Activated naive CD8-positive, alpha-beta T cell treated with anti-CD3 and anti-CD28 coated beads, Interleukin-2, amount 50 U/mL, for 24 hours (primary cell): ENCODE measurements at regions not wholly inside any gene's neighbourhood (a gene's known extent, or its start where the extent isn't known, plus 50 kb on each side); places are given as distances from the start of the nearest gene placed in this dataset.

ENCODE experiments used
- ATAC-seq: fragments of 150-1000 bp; cut with Tn5 transposase; one replicate; pipeline ENCODE4 v1.10.0; 2021
- DNase-seq: peaks from one replicate; pipeline ENCODE4 v3.0.0; 2021
- H3K27ac Mint-ChIP-seq: one replicate; pipeline ENCODE4 v1.8.0; 2021; ENCODE audit warnings: mild to moderate bottlenecking, mixed read lengths
- H3K27me3 Mint-ChIP-seq: one replicate; pipeline ENCODE4 v1.8.0; 2021; ENCODE audit warnings: mixed read lengths
- H3K36me3 Mint-ChIP-seq: one replicate; pipeline ENCODE4 v1.8.0; 2021; ENCODE audit warnings: low read depth, mixed read lengths
- H3K4me1 Mint-ChIP-seq: one replicate; pipeline ENCODE4 v1.8.0; 2021; ENCODE audit warnings: mixed read lengths
- H3K4me3 Mint-ChIP-seq: one replicate; pipeline ENCODE4 v1.8.0; 2021; ENCODE audit warnings: mild to moderate bottlenecking, moderate library complexity, mixed read lengths
- H3K9me3 Mint-ChIP-seq: one replicate; pipeline ENCODE4 v1.8.0; 2021; ENCODE audit warnings: mixed read lengths

GRCh38 chr4:67091673-67092072, 453.6 kb downstream of the CENPC start:
- no peaks in the 10 kb centered on the region for H3K9me3 Mint-ChIP-seq
- H3K27ac Mint-ChIP-seq = no peak overlapping the region
- ATAC-seq (no peak), DNase-seq (no peak)
- no peaks in the 10 kb centered on the region for H3K36me3 Mint-ChIP-seq
- H3K27me3 Mint-ChIP-seq = no peaks in the 10 kb centered on the region
- H3K4me1 Mint-ChIP-seq = no peaks in the 10 kb centered on the region
- no peak overlapping the region for H3K4me3 Mint-ChIP-seq

- Mint-ChIP-seq H3K4me3 (no peak overlapping the region), H3K27me3 (no peaks in the 10 kb centered on the region), H3K9me3 (no peaks in the 10 kb centered on the region), H3K4me1 (no peaks in the 10 kb centered on the region), H3K36me3 (no peaks in the 10 kb centered on the region), H3K27ac (no peak overlapping the region)
- DNase-seq = peak; percentile 42
- ATAC-seq = no peak
These were observed 457.4 kb downstream of the CENPC start for GRCh38 chr4:67087897-67088296.

DNA sequence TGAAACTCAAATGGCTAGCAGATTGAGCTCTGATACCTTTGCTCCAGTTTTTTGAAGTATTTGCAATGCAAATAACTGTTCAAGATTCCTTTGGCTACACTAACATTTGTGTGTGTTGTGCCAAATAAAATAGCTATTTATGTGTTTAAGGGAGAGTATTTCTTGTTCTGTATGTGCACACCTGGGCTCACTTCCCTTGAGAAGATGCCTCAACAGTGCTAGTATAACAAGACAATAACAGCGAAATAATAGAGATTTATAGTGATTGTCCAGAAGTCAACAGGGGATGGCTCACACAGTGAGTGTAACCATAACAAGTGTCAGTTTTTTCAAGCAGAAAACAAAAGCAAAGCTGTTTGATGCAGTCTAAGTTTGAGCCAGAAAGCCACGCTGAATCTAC, 460.5 kb downstream of the CENPC start:
- no peaks in the 10 kb centered on the region for H3K4me1 Mint-ChIP-seq
- H3K9me3 Mint-ChIP-seq = no peaks in the 10 kb centered on the region
- no peak overlapping the region for H3K4me3 Mint-ChIP-seq
- DNase-seq (no peak), ATAC-seq (no peak)
- no peaks in the 10 kb centered on the region for H3K36me3 Mint-ChIP-seq
- no peak overlapping the region for H3K27ac Mint-ChIP-seq
- no peaks in the 10 kb centered on the region for H3K27me3 Mint-ChIP-seq

DNA sequence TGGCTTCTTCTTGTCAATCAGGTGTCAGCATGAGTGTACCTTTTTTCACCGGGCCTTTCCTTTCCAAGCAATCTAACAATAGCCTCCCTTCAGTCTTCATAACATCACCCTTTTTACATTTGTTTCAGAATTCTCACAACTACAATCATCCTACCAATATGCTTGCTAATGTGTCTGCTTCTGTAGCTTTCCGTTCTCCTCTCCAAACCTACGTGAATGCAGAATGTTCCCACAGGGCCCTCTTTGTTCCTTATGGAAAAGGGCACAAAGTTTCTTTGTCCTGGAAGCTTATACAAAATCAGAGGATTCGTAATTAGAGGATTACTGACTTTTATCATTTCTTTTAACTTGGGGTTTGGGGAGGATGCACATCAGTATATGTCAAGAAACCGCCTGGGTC, 461.8 kb downstream of the CENPC start:
- Mint-ChIP-seq H3K36me3 (no peaks in the 10 kb centered on the region), H3K4me3 (no peak overlapping the region), H3K27ac (no peak overlapping the region)

GRCh38 chr4:67082746-67083145, 462.6 kb downstream of the CENPC start:
- H3K4me3 Mint-ChIP-seq = no peak overlapping the region
- no peak for ATAC-seq
- H3K36me3 Mint-ChIP-seq = no peaks in the 10 kb centered on the region
- no peaks in the 10 kb centered on the region for H3K9me3 Mint-ChIP-seq
- no peak overlapping the region for H3K27ac Mint-ChIP-seq
- H3K4me1 Mint-ChIP-seq = no peaks in the 10 kb centered on the region
- H3K27me3 Mint-ChIP-seq = no peaks in the 10 kb centered on the region
- no peak for DNase-seq

More for the DNA sequence above, 461.8 kb downstream of the CENPC start:
- ATAC-seq = no peak
- Mint-ChIP-seq H3K4me1 (no peaks in the 10 kb centered on the region), H3K27me3 (no peaks in the 10 kb centered on the region), H3K9me3 (no peaks in the 10 kb centered on the region)
- DNase-seq = no peak

GRCh38 chr4:67080046-67080557, 465.2 kb downstream of the CENPC start:
- ATAC-seq (no peak), DNase-seq (no peak)
- Mint-ChIP-seq H3K36me3 (no peaks in the 10 kb centered on the region), H3K4me3 (no peak overlapping the region), H3K27me3 (no peaks in the 10 kb centered on the region), H3K4me1 (no peaks in the 10 kb centered on the region), H3K9me3 (no peaks in the 10 kb centered on the region), H3K27ac (no peak overlapping the region)

DNA sequence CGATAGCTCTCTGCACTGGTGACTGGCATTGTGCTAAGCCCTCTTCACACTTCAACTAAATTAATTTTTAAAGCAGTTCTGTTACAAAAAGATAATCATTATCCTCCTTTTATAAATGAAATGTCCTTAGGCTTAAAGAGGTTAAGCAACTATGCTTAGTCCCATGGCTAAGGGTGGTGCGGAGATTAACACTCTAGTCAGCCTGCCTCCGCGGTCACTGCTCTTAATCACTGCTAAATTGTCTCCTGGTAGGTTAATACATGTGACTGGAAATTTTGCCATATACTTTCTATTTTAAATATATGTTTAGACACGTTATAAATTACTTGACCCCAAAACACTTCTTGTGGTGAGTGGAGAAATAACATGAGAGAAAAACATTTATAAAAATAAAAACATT, 473.7 kb downstream of the CENPC start:
- Mint-ChIP-seq H3K27me3 (no peaks in the 10 kb centered on the region), H3K36me3 (no peaks in the 10 kb centered on the region), H3K27ac (no peak overlapping the region), H3K9me3 (peaks cover 12% of the 10 kb centered on the region), H3K4me1 (no peaks in the 10 kb centered on the region), H3K4me3 (no peak overlapping the region)
- ATAC-seq (no peak), DNase-seq (no peak)

GRCh38 chr4:67055319-67055718, 490.0 kb downstream of the CENPC start:
- ATAC-seq = no peak
- Mint-ChIP-seq H3K4me3 (no peak overlapping the region), H3K27me3 (no peaks in the 10 kb centered on the region), H3K9me3 (no peaks in the 10 kb centered on the region), H3K36me3 (no peaks in the 10 kb centered on the region), H3K4me1 (no peaks in the 10 kb centered on the region), H3K27ac (no peak overlapping the region)
- no peak for DNase-seq

DNA sequence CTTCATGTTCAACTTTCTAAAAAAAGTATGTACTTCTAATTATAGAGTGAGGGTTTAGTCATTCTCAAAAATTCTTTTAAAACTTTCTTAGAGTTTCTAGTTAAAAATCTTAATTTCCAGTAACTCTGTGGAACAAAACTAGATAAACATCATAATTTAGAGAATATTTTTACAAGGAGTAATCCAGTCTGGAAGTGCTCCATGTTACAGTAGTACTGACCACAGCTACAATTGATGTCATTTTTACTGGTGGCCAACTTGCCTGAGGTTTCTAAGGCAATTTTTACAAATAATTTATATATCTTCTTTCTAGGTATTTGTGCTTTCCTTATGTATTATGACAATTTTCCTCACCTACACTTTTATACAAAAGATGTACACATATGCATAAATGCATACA, 490.4 kb downstream of the CENPC start:
- H3K27me3 Mint-ChIP-seq = no peaks in the 10 kb centered on the region
- no peak overlapping the region for H3K27ac Mint-ChIP-seq

GRCh38 chr4:67052814-67053675, 492.3 kb downstream of the CENPC start:
- H3K4me3 Mint-ChIP-seq = no peak overlapping the region
- ATAC-seq = no peak
- H3K36me3 Mint-ChIP-seq = no peaks in the 10 kb centered on the region
- no peak overlapping the region for H3K27ac Mint-ChIP-seq
- no peaks in the 10 kb centered on the region for H3K4me1 Mint-ChIP-seq
- no peak for DNase-seq
- no peaks in the 10 kb centered on the region for H3K9me3 Mint-ChIP-seq
- H3K27me3 Mint-ChIP-seq = no peaks in the 10 kb centered on the region

More for the DNA sequence above, 490.4 kb downstream of the CENPC start:
- no peaks in the 10 kb centered on the region for H3K4me1 Mint-ChIP-seq
- no peaks in the 10 kb centered on the region for H3K9me3 Mint-ChIP-seq
- DNase-seq (no peak), ATAC-seq (no peak)
- no peaks in the 10 kb centered on the region for H3K36me3 Mint-ChIP-seq
- no peak overlapping the region for H3K4me3 Mint-ChIP-seq

- Mint-ChIP-seq H3K9me3 (no peaks in the 10 kb centered on the region), H3K4me1 (no peaks in the 10 kb centered on the region), H3K27me3 (no peaks in the 10 kb centered on the region), H3K27ac (no peak overlapping the region), H3K36me3 (no peaks in the 10 kb centered on the region), H3K4me3 (no peak overlapping the region)
- ATAC-seq (no peak), DNase-seq (no peak)
These were observed 494.1 kb downstream of the CENPC start for GRCh38 chr4:67051000-67051789.

- DNase-seq (no peak), ATAC-seq (no peak)
- no peak overlapping the region for H3K4me3 Mint-ChIP-seq
- no peaks in the 10 kb centered on the region for H3K4me1 Mint-ChIP-seq
- H3K36me3 Mint-ChIP-seq = no peaks in the 10 kb centered on the region
- no peaks in the 10 kb centered on the region for H3K9me3 Mint-ChIP-seq
- H3K27me3 Mint-ChIP-seq = no peaks in the 10 kb centered on the region
- no peak overlapping the region for H3K27ac Mint-ChIP-seq
These were observed 495.9 kb downstream of the CENPC start for GRCh38 chr4:67049446-67049845.

- H3K4me1 Mint-ChIP-seq = no peaks in the 10 kb centered on the region
- H3K9me3 Mint-ChIP-seq = no peaks in the 10 kb centered on the region
- no peaks in the 10 kb centered on the region for H3K27me3 Mint-ChIP-seq
- no peak overlapping the region for H3K4me3 Mint-ChIP-seq
- no peak overlapping the region for H3K27ac Mint-ChIP-seq
- H3K36me3 Mint-ChIP-seq = no peaks in the 10 kb centered on the region
- no peak for ATAC-seq
- no peak for DNase-seq
These were observed 496.8 kb downstream of the CENPC start for GRCh38 chr4:67048530-67048929.

DNA sequence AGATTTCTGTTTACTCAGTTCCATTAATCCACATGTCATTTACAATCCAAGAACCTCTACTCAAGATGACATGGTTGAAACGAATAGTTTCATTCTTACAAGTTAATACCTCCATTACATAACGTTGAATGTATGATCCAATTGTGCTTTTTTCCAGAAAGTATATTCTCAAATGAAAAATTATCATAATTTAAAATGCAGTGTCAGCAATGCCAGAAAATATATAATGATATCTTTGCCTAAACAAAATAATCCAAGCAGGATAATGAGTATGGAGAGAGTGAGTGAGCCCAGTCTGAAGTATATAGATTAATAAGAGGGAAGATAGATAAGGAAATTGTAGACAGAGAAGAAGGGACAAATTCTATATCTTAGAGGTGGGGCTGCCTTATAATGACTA, 505.0 kb downstream of the CENPC start:
- ATAC-seq (no peak), DNase-seq (no peak)
- H3K4me1 Mint-ChIP-seq = no peaks in the 10 kb centered on the region
- H3K27me3 Mint-ChIP-seq = no peaks in the 10 kb centered on the region
- no peaks in the 10 kb centered on the region for H3K36me3 Mint-ChIP-seq
- H3K27ac Mint-ChIP-seq = no peak overlapping the region
- H3K9me3 Mint-ChIP-seq = peaks cover 4% of the 10 kb centered on the region
- no peak overlapping the region for H3K4me3 Mint-ChIP-seq

DNA sequence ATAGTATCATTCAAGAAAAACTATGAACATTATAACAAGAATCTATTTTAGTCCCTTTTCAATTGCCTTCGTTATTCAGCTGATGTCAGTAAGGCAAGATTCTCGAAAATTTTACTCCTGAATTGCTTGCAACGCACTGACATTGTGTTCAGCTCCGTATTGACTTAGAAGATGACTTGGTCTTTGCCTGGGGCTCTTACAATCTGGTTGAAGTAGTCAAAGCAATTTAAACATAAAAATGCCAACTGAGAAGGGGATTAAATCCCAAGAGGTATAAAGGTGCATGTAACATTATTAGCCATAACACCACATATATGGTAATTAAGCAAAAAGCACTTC, 507.1 kb downstream of the CENPC start:
- H3K27ac Mint-ChIP-seq = no peak overlapping the region
- H3K4me1 Mint-ChIP-seq = no peaks in the 10 kb centered on the region
- H3K9me3 Mint-ChIP-seq = peaks cover 8% of the 10 kb centered on the region
- H3K36me3 Mint-ChIP-seq = no peaks in the 10 kb centered on the region
- no peak for DNase-seq
- no peak for ATAC-seq
- no peak overlapping the region for H3K4me3 Mint-ChIP-seq
- no peaks in the 10 kb centered on the region for H3K27me3 Mint-ChIP-seq
